DND-41 (cell line): ENCODE measurements at regions not wholly inside any gene's neighbourhood (a gene's known extent, or its start where the extent isn't known, plus 50 kb on each side); places are given as distances from the start of the nearest gene placed in this dataset.
"Not testable (repeated sequence)": the region's sequence is repeated elsewhere in the genome, so short reads cannot be mapped to it uniquely, and the experiment has no call there.

Source experiments
- ATAC-seq: fragments of 200-7000 bp; cut with Tn5 transposase; 3 replicates; pipeline ENCODE4 v1.9.1; 2021; ENCODE audit warnings: low read depth; ENCODE audit not compliant: insufficient read depth
- DNase-seq: peaks from one replicate; pipeline ENCODE4 v3.0.0-alpha.2; 2020
- H2AFZ ChIP-seq: 2 replicates; pipeline ENCODE4 v1.6.0; 2012; ENCODE audit warnings: low read depth, low read length
- H3K27ac ChIP-seq: 2 replicates; pipeline ENCODE4 v1.5.1; 2012; ENCODE audit warnings: low read length, inconsistent platforms
- H3K27me3 ChIP-seq: fragments of 200-600 bp; sonication (generic); 2 replicates; pipeline ENCODE4 v1.6.0; 2012; ENCODE audit warnings: low read length, mild to moderate bottlenecking, inconsistent platforms; ENCODE audit not compliant: insufficient read depth, poor library complexity
- H3K36me3 ChIP-seq: 2 replicates; pipeline ENCODE4 v1.5.1; 2012; ENCODE audit warnings: low read length, inconsistent platforms; ENCODE audit not compliant: insufficient read depth
- H3K4me1 ChIP-seq: 2 replicates; pipeline ENCODE4 v1.5.1; 2012; ENCODE audit warnings: mild to moderate bottlenecking, low read length; ENCODE audit not compliant: insufficient read depth
- H3K4me2 ChIP-seq: 2 replicates; pipeline ENCODE4 v1.6.0; 2012; ENCODE audit warnings: mild to moderate bottlenecking, moderate library complexity, low read length, inconsistent platforms; ENCODE audit not compliant: insufficient read depth
- H3K4me3 ChIP-seq, 2 experiments: fragments of 200-600 bp in 1 of 2; shearing (Covaris generic) in 1 of 2; 2 replicates each; pipeline ENCODE4 v1.5.1; 2012 to 2016; ENCODE audit warnings: inconsistent platforms in 2 of 2, low read length in 2 of 2, mild to moderate bottlenecking in 2 of 2, low read depth in 1 of 2, moderate library complexity in 1 of 2
- H3K79me2 ChIP-seq: 2 replicates; pipeline ENCODE4 v1.6.0; 2012; ENCODE audit warnings: low read length, inconsistent platforms; ENCODE audit not compliant: insufficient read depth
- H3K9ac ChIP-seq: 2 replicates; pipeline ENCODE4 v1.6.0; 2012; ENCODE audit warnings: low read depth, mild to moderate bottlenecking, inconsistent platforms, low read length, moderate library complexity
- H3K9me3 ChIP-seq: 2 replicates; pipeline ENCODE4 v1.5.1; 2012; ENCODE audit warnings: low read length, moderate library complexity, mild to moderate bottlenecking, inconsistent platforms; ENCODE audit not compliant: insufficient read depth, severe bottlenecking
- H4K20me1 ChIP-seq: 2 replicates; pipeline ENCODE4 v1.6.0; 2012; ENCODE audit warnings: low read length; ENCODE audit not compliant: insufficient read depth
- EZH2 ChIP-seq: IDR thresholded peaks from 3 replicates; pipeline ENCODE4 v1.6.1; 2012; ENCODE audit warnings: borderline replicate concordance, low read depth, mild to moderate bottlenecking, moderate library complexity, low read length, inconsistent platforms; ENCODE audit not compliant: severe bottlenecking
- TF ChIP-seq, protein P1 (sequence below): IDR thresholded peaks from 2 replicates; pipeline ENCODE4 v1.5.1; 2012; ENCODE audit warnings: borderline replicate concordance, low read length, moderate library complexity, mild to moderate bottlenecking; ENCODE audit not compliant: poor library complexity, severe bottlenecking; ENCODE audit errors: extremely low read depth

DNA sequence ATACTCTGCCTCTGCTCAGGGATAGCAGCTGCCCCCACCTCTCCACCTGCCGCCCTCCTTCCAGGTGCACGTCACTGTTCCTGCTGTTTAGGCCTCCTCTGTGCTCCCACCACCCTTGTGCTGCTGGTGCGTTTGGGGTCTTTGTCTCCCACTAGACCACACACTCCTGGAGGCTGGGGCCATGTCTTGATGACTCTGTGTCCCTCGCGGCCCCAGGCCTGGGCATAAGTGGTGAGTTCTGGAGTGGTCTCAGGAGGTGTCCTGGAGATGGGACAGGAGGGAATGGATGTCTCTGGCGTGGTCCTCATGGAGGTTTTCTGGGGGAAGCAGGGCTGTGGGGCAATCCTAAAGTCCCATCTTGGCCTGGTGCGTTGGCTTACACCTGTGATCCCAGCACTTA is 132.1 kb downstream of the TFCP2L1 start:
- Histone ChIP-seq H2AFZ (no peak overlapping the region), H3K4me1 (no peaks in the 10 kb centered on the region), H3K36me3 (no peaks in the 10 kb centered on the region), H3K27me3 (no peaks in the 10 kb centered on the region), H3K79me2 (no peaks in the 10 kb centered on the region), H3K9ac (no peak overlapping the region), H3K27ac (no peak overlapping the region), H4K20me1 (no peaks in the 10 kb centered on the region), H3K4me2 (no peak overlapping the region), H3K4me3 (no peak overlapping the region), H3K9me3 (peaks cover 6% of the 10 kb centered on the region)
- no peak for ATAC-seq
- TF ChIP-seq, protein P1, sequence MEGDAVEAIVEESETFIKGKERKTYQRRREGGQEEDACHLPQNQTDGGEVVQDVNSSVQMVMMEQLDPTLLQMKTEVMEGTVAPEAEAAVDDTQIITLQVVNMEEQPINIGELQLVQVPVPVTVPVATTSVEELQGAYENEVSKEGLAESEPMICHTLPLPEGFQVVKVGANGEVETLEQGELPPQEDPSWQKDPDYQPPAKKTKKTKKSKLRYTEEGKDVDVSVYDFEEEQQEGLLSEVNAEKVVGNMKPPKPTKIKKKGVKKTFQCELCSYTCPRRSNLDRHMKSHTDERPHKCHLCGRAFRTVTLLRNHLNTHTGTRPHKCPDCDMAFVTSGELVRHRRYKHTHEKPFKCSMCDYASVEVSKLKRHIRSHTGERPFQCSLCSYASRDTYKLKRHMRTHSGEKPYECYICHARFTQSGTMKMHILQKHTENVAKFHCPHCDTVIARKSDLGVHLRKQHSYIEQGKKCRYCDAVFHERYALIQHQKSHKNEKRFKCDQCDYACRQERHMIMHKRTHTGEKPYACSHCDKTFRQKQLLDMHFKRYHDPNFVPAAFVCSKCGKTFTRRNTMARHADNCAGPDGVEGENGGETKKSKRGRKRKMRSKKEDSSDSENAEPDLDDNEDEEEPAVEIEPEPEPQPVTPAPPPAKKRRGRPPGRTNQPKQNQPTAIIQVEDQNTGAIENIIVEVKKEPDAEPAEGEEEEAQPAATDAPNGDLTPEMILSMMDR, result no peak
- no peak for TF ChIP-seq EZH2
- no peak for DNase-seq

DNA sequence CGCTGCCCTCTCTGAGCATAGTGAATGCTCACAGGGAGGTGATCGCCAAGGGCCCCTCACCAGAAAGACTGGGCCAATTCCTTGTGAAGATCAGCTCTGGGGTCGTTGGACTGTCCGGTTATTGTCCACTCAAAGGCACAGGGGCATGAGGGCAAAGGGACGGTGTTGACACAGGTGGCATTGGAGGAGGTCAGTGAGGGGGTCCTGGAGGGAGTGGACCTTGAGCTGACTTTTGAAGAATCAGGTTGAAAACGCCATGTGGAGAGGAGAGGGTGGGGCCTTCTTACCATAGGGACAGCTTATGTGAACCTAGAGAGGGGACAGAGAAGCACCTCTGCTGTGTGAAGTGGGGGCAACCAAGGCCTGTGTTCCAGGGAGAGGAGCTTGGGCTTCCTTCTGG is 131.5 kb downstream of the TFCP2L1 start:
- no peak for ATAC-seq
- H3K4me1 ChIP-seq, result no peaks in the 10 kb centered on the region
- H2AFZ ChIP-seq, result no peak overlapping the region
- no peaks in the 10 kb centered on the region for H4K20me1 ChIP-seq
- no peak overlapping the region for H3K27ac ChIP-seq
- H3K79me2 ChIP-seq, result no peaks in the 10 kb centered on the region
- no peak for DNase-seq
- no peak overlapping the region for H3K9ac ChIP-seq
- no peak overlapping the region for H3K4me2 ChIP-seq
- H3K27me3 ChIP-seq, result no peaks in the 10 kb centered on the region
- peaks cover 7% of the 10 kb centered on the region for H3K9me3 ChIP-seq
- H3K36me3 ChIP-seq, result no peaks in the 10 kb centered on the region
- TF ChIP-seq, protein P1, result no peak
- no peak for TF ChIP-seq EZH2
- no peak overlapping the region for H3K4me3 ChIP-seq

GRCh38 chr2:121155502-121156056 is 129.4 kb downstream of the TFCP2L1 start:
- Histone ChIP-seq H3K4me1 (no peaks in the 10 kb centered on the region), H3K36me3 (no peaks in the 10 kb centered on the region), H3K79me2 (no peaks in the 10 kb centered on the region), H4K20me1 (no peaks in the 10 kb centered on the region), H2AFZ (no peak overlapping the region), H3K9me3 (peaks cover 8% of the 10 kb centered on the region), H3K27ac (no peak overlapping the region), H3K4me2 (no peak overlapping the region), H3K9ac (no peak overlapping the region), H3K27me3 (no peaks in the 10 kb centered on the region), H3K4me3 (no peak overlapping the region)
- DNase-seq, result no peak
- no peak for ATAC-seq
- TF ChIP-seq, protein P1, result no peak
- no peak for TF ChIP-seq EZH2

- not testable (repeated sequence) for H4K20me1 ChIP-seq, H3K9me3 ChIP-seq, H3K9ac ChIP-seq, H3K27ac ChIP-seq, H3K27me3 ChIP-seq, DNase-seq, H3K4me1 ChIP-seq, H3K4me3 ChIP-seq, H3K79me2 ChIP-seq, H3K4me2 ChIP-seq, H3K36me3 ChIP-seq, H2AFZ ChIP-seq, ATAC-seq
These were observed 127.5 kb downstream of the TFCP2L1 start for GRCh38 chr2:121157481-121157880.
